Left renal pelvis (tissue), 4 donors: ENCODE measurements at regions not wholly inside any gene's neighbourhood (a gene's known extent, or its start where the extent isn't known, plus 50 kb on each side); places are given as distances from the start of the nearest gene placed in this dataset.

Source experiments
- DNase-seq, 4 donors: peaks; one replicate each; pipeline ENCODE4 v3.0.0-alpha.2; 2013; ENCODE audit warnings: low read depth in 4 of 4, low spot score in 3 of 4

GRCh38 chr12:88251798-88252197, 109.7 kb downstream of the TMTC3 start:
- DNase-seq = no peak

GRCh38 chr12:88253371-88253978, 111.4 kb downstream of the TMTC3 start:
- DNase-seq = no peak

GRCh38 chr12:88255224-88255623, 113.1 kb downstream of the TMTC3 start:
- DNase-seq = no peak

- no peak for DNase-seq
Observed at GRCh38 chr12:88255847-88256246, 113.7 kb downstream of the TMTC3 start.

GRCh38 chr12:88258396-88258795, 116.3 kb downstream of the TMTC3 start:
- DNase-seq = no peak

- no peak for DNase-seq
Observed at GRCh38 chr12:88266806-88267360, 124.8 kb downstream of the TMTC3 start.

GRCh38 chr12:88267630-88268029, 125.5 kb downstream of the TMTC3 start:
- no peak for DNase-seq

GRCh38 chr12:88272456-88272855, 130.3 kb downstream of the TMTC3 start:
- DNase-seq = no peak

- DNase-seq = no peak
Observed at GRCh38 chr12:88273450-88273849, 131.3 kb downstream of the TMTC3 start.

- no peak for DNase-seq
Observed at GRCh38 chr12:88273875-88274274, 131.8 kb downstream of the TMTC3 start.

- DNase-seq = no peak
Observed at GRCh38 chr12:88291498-88292131, 149.5 kb downstream of the TMTC3 start.

- no peak for DNase-seq
Observed at GRCh38 chr12:88298014-88298682, 156.0 kb downstream of the TMTC3 start.

- no peak for DNase-seq
Observed at GRCh38 chr12:88298761-88299242, 156.7 kb downstream of the TMTC3 start.

GRCh38 chr12:88299567-88300101, 157.5 kb downstream of the TMTC3 start:
- no peak for DNase-seq

- no peak for DNase-seq
Observed at GRCh38 chr12:88300931-88301330, 158.8 kb downstream of the TMTC3 start.

GRCh38 chr12:88303335-88303734, 161.2 kb downstream of the TMTC3 start:
- no peak for DNase-seq

GRCh38 chr12:88305254-88305890, 163.3 kb downstream of the TMTC3 start:
- DNase-seq = no peak

GRCh38 chr12:88306471-88307069, 164.5 kb downstream of the TMTC3 start:
- DNase-seq = no peak

- DNase-seq = no peak
Observed at GRCh38 chr12:88307961-88308360, 165.9 kb downstream of the TMTC3 start.

GRCh38 chr12:88308825-88309224, 166.7 kb downstream of the TMTC3 start:
- no peak for DNase-seq

GRCh38 chr12:88309546-88309945, 167.4 kb downstream of the TMTC3 start:
- no peak for DNase-seq
